Peyer's patch (tissue), 4 donors: ENCODE measurements at regions not wholly inside any gene's neighbourhood (a gene's known extent, or its start where the extent isn't known, plus 50 kb on each side); places are given as distances from the start of the nearest gene placed in this dataset.

Experiments used
- DNase-seq, 3 donors: peaks; one replicate each; pipeline ENCODE4 v3.0.0-alpha.2; 2017 to 2019
- H3K27ac ChIP-seq, 4 donors: fragments of 200-600 bp; sonication (generic); one replicate each; pipeline ENCODE4 v1.5.1; 2016 to 2019
- H3K27me3 ChIP-seq, 2 donors: fragments of 200-600 bp; sonication (generic); one replicate each; pipeline ENCODE4 v1.5.1; 2019
- H3K36me3 ChIP-seq, 3 donors: fragments of 200-600 bp; sonication (generic); one replicate each; pipeline ENCODE4 v1.5.1; 2016 to 2019
- H3K4me1 ChIP-seq, 4 donors: fragments of 200-600 bp; sonication (generic); one replicate each; pipeline ENCODE4 v1.5.1; 2016 to 2019
- H3K4me3 ChIP-seq, 4 donors: fragments of 200-600 bp; sonication (generic); 1 replicate in 3 of 4; 2 replicates in 1 of 4; pipeline ENCODE4 v1.5.1; 2016 to 2019; ENCODE audit warnings: mild to moderate bottlenecking in 1 of 4
- H3K9me3 ChIP-seq, 4 donors: fragments of 200-600 bp; sonication (generic); one replicate each; pipeline ENCODE4 v1.5.1; 2016 to 2019; ENCODE audit warnings: mild to moderate bottlenecking in 1 of 4
- POLR2A ChIP-seq, 2 donors: fragments of 450-650 bp; IDR thresholded peaks; one replicate each; pipeline ENCODE4 v1.5.1; 2017; ENCODE audit warnings: antibody characterized with exemption in 2 of 2, mild to moderate bottlenecking in 2 of 2, moderate library complexity in 2 of 2
- TF ChIP-seq, protein P1 (sequence below), 6 experiments: fragments of 450-650 bp in 4 of 6; fragments of 200-600 bp in 2 of 6; sonication (generic) in 1 of 6; IDR thresholded peaks; one replicate each; pipeline ENCODE4 v1.5.1; 2017 to 2019; ENCODE audit warnings: antibody characterized with exemption in 6 of 6, mild to moderate bottlenecking in 3 of 6, moderate library complexity in 1 of 6

DNA sequence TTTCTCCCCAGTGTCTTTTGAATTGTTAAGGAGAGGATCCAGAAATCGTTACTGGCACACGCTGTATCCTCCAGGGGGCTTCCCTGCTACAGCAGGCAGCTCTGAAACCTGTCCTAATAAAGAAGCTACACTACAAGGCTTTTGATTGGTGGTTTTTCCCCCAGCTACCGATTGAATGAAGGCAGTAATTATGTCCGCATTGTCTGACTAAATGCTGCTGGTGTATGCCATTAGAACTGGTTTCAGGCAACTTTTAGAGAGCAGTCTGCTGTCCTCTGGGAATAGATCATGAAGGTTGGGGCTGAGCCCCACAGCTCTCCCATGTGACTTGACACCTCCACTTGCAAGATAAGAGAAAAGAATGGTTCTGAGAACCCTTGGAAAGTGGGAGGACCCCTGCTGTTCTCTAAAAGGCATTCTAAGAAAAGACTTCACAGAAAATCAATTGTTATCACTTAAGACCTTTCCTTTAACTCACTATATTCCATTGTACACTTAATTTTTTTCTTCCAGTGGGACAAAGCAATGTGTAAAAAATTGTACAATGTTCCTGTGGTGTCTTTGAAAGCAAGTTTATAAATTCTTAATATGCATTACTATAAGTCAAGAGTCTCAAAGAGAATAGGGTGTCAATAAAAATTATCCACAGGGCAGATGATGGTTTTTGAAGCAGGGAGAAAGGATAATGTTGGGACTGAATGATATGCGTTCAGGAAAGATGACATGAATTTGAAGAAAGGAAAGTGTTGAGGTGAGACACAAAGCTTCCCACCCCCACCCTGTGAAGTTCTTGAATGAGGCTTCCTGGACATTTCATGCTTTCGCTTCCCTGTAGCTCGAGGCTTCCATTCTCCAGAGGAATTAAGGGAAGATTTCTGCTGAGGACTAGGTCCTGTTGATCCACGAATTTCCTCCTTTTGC, 53.0 kb upstream of the DAZL start:
- TF ChIP-seq POLR2A (IDR thresholded peaks at IDR 0.05): no peak
- TF ChIP-seq, protein P1, sequence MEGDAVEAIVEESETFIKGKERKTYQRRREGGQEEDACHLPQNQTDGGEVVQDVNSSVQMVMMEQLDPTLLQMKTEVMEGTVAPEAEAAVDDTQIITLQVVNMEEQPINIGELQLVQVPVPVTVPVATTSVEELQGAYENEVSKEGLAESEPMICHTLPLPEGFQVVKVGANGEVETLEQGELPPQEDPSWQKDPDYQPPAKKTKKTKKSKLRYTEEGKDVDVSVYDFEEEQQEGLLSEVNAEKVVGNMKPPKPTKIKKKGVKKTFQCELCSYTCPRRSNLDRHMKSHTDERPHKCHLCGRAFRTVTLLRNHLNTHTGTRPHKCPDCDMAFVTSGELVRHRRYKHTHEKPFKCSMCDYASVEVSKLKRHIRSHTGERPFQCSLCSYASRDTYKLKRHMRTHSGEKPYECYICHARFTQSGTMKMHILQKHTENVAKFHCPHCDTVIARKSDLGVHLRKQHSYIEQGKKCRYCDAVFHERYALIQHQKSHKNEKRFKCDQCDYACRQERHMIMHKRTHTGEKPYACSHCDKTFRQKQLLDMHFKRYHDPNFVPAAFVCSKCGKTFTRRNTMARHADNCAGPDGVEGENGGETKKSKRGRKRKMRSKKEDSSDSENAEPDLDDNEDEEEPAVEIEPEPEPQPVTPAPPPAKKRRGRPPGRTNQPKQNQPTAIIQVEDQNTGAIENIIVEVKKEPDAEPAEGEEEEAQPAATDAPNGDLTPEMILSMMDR (IDR thresholded peaks at IDR 0.05): no peak
- DNase-seq: no peak
- no peaks in the 10 kb centered on the region for H3K9me3 ChIP-seq
- H3K4me3 ChIP-seq: no peak overlapping the region
- no peaks in the 10 kb centered on the region for H3K36me3 ChIP-seq
- H3K27ac ChIP-seq: no peak overlapping the region
- no peaks in the 10 kb centered on the region for H3K4me1 ChIP-seq
- no peaks in the 10 kb centered on the region for H3K27me3 ChIP-seq

DNA sequence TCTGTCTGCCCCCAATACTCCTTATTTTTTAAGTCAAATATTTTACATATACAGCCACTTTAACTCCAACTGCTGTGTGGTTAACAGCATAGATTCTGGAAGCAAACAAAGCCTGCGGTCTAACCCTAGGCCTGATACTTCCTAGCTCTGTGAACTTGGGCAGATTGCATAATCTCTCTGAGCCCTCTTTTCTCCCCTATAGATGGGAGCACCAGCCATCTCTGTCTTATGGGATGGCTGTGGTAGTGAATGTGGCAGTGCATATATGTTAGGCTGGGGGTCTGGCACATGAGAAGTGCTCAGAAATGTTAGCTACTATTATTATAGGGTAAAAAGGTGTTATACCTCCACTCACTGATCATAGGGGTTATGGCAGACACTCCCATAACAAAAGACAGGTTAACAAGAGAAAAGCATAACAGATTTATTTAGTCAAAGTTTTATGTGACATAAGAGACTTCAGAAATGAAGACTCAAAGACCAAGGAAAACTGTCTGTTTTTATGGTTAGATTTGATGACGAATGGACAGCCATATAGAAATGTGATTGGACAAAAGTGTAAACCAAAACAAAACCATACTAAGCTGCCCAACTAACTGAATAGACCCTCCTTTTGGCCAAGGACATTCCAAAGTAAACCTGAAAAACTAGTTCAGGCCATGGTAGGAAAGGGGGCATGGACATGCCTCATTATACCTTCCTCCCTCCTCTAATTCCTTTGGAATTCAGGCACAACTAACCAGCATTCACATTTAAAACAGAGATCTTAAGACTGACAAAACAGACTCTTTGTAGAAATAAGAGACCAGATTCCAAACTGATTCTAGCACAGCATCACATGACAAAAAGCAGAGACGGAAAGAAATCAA, 53.9 kb upstream of the DAZL start:
- H3K9me3 ChIP-seq: no peaks in the 10 kb centered on the region
- H3K4me3 ChIP-seq: no peak overlapping the region
- no peak for DNase-seq
- no peak for TF ChIP-seq POLR2A (IDR thresholded peaks at IDR 0.05)
- TF ChIP-seq, protein P1 (IDR thresholded peaks at IDR 0.05): no peak
- H3K27me3 ChIP-seq: no peaks in the 10 kb centered on the region
- H3K27ac ChIP-seq: no peak overlapping the region
- no peaks in the 10 kb centered on the region for H3K4me1 ChIP-seq
- no peaks in the 10 kb centered on the region for H3K36me3 ChIP-seq

DNA sequence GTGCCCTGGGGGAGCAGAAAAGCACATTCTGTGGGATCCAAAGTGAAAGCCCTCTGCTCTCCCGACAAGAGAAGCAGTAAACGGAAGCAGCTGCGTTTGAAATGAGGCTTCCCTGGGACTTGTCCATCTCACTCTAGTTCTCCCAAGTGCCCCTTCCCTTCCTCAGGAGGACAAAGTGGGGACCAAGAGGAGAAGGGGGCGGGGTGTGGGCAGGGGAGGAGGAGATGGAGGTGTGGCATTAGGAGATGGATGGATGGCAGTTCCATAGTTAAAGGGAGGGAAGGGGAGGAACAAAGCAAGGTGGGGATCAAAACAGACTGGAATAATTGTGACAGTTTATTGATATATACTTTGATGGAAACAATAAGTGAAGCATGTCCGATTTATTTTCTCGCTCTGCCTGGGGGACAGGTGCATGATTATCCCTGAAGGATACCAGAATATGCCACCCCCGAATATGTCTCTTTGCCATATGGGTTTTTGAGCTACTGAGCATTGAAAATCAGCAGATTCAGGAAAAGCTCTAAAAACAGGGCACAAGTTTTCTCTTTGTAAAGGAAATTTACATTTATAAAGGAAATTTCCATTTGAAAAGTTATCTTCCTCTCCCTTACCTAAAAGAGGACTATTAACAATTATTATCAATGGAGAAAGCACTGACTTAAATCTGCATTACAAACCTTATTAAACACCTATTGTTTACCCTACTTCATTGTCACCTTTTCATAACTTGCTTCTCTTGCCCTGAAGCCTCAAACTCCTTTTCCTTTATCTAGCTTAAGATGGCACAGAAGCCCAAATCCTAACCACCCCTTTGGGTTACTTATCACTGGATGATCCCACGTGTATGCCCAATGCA, 58.9 kb upstream of the DAZL start:
- Histone ChIP-seq H3K27me3 (no peaks in the 10 kb centered on the region), H3K4me1 (no peaks in the 10 kb centered on the region), H3K27ac (no peak overlapping the region), H3K36me3 (no peaks in the 10 kb centered on the region), H3K9me3 (no peaks in the 10 kb centered on the region), H3K4me3 (no peak overlapping the region)
- TF ChIP-seq, protein P1 (IDR thresholded peaks at IDR 0.05): no peak
- TF ChIP-seq POLR2A (IDR thresholded peaks at IDR 0.05): no peak
- no peak for DNase-seq

DNA sequence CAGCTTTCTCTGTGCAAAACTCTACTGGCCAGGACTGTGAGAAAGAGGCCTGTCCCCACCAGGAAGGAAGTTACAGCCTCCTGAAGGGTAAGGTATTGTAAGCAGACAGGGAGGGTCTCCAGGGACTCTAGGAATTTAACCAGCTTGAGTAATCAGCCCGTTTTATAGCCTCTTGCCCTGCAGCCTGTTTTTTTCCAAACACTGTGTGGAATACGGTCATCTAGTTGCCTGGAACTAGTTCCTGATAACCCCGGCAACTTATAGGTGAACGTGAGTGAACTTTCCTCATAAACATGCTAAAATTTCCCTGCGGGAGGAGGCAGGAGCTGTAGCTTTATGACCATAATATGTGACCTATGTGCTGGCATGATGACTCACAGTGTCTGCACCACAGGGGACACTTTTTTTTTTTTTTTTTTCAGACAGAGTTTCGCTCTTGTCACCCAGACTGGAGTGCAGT, 60.1 kb upstream of the DAZL start:
- no peak for TF ChIP-seq POLR2A (IDR thresholded peaks at IDR 0.05)
- TF ChIP-seq, protein P1 (IDR thresholded peaks at IDR 0.05): no peak
- Histone ChIP-seq H3K4me1 (no peaks in the 10 kb centered on the region), H3K9me3 (no peaks in the 10 kb centered on the region), H3K27me3 (no peaks in the 10 kb centered on the region), H3K27ac (peak overlapping the region in 1 of 4 donors; percentile 30), H3K4me3 (no peak overlapping the region), H3K36me3 (no peaks in the 10 kb centered on the region)
- peak in 1 of 3 donors; percentile 71 for DNase-seq

DNA sequence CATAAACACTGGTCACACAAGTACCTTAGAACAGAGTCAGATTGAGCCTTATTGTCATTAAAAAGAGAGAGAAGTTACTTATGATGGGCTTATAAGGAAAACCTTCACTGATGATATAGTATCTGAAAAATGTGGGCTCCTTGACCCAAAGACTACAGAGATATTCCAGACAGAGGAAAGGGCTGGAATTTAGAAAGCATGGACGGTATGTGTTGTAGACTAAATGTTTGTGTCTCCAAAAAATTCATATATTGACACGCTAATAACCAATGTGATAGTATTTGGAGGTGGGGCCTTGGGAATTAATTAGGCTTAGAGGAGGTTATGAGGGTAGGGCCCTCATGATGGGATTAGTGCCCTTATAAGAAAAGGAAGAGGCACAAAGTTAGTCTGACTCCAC, 61.0 kb upstream of the DAZL start:
- Histone ChIP-seq H3K36me3 (no peaks in the 10 kb centered on the region), H3K4me3 (no peak overlapping the region), H3K4me1 (no peaks in the 10 kb centered on the region), H3K27me3 (no peaks in the 10 kb centered on the region), H3K27ac (no peak overlapping the region), H3K9me3 (no peaks in the 10 kb centered on the region)
- TF ChIP-seq, protein P1 (IDR thresholded peaks at IDR 0.05): no peak
- TF ChIP-seq POLR2A (IDR thresholded peaks at IDR 0.05): no peak
- DNase-seq: no peak
